NCI-H1694 treated with DMSO at 0.1 percent for 48 hours (cell line): ENCODE measurements at regions not wholly inside any gene's neighbourhood (a gene's known extent, or its start where the extent isn't known, plus 50 kb on each side); places are given as distances from the start of the nearest gene placed in this dataset.
"Not testable (repeated sequence)": the region's sequence is repeated elsewhere in the genome, so short reads cannot be mapped to it uniquely, and the experiment has no call there.

ENCODE experiments used
- DNase-seq: peaks from one replicate; lab custom pipeline; 2025; lab: John Stamatoyannopoulos, UW

DNA sequence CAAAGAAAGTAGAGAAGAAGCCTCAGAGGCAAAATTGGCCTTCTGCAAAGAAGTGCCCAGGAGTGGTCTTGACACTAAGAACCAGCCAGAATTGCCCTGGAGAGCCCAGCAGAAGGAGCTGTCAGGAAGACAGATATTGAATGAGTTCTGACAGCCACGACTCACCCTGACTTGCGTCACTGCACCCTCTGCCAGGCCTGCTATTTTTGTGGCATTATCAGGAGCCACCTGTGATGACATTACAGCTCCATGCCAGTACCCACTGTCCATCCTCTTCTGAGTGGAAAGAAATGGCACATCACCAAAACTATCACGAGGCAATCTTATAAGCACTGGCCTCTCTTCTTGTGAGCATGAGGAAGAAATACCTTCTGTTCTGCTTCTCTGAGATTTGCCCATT is 67.7 kb downstream of the SMIM20 start:
- no peak for DNase-seq

- DNase-seq: no peak
These were observed 68.9 kb downstream of the SMIM20 start for GRCh38 chr4:25982962-25983361.

GRCh38 chr4:25984266-25984665 is 70.2 kb downstream of the SMIM20 start:
- DNase-seq: no peak

DNA sequence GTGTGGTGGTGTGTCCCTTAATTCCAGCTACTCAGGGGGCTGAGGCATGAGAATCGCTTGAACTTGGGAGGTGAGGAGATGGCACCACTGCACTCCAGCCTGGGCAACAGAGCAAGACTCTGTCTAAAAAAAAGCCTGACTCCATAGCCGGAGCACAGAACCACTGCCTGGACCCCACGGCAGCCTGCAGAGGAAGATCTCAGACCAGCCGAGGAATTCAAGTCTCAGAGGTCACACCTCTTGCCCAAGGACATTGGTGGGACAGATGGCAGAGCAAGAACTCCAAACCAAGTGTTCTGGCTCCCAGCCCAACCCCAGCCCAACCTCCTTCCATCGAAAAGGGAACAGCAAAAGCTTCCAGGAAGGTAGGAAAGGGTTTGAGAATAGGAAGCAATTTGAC is 70.8 kb downstream of the SMIM20 start:
- DNase-seq: no peak

GRCh38 chr4:25986807-25987206 is 72.8 kb downstream of the SMIM20 start:
- no peak for DNase-seq

GRCh38 chr4:25991340-25991739 is 77.3 kb downstream of the SMIM20 start:
- DNase-seq: no peak

- no peak for DNase-seq
These were observed 79.6 kb downstream of the SMIM20 start for GRCh38 chr4:25993395-25994185.

DNA sequence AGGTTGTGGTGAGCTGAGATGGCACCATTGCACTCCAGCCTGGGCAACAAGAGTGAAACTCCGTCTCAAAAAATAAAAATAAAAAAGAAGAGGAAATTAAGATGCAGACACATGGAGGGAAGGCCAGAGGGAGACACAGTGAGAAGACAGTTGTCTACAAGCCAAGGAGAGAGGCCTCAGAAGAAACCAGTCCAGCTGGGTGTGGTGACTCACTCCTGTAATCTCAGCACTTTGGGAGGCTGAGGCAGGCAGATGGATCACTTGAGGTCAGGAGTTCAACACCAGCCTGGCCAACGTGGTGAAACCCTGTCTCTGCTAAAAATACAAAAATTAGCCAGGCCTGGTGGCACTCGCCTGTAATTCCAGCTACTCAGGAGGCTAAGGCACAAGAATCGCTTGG is 80.6 kb downstream of the SMIM20 start:
- DNase-seq: not testable (repeated sequence)

DNA sequence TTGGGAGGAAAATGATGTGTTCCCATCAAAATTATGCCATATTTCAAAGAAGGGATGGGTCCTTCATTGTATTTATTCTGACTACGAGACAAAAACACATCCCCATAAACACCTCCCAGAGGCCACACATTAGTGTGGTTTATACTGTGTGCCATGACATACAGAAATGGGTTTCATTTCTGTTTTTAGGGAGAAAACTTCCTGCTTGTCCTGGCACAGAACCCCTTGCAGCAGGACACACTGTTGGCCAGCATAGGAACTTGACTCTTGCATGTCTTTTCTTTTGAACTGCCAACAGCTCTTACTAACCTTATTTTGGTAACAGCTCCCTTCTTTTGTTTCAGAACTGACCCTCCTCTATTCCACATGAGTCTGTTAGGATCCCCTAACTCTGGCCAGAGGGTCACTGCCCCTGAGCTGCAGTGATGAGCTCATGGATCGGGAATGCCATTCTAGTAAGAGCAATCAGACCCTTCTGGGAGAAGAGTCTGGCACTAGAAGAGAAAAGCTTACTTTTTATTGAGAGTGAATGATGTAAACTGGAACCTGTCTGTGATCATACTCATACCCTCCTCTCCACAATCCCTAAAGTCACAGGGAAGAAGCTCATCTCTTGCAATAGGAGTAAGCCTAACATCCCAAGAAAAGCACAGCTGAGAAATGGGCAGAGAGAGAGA is 86.4 kb downstream of the SMIM20 start:
- DNase-seq: no peak

DNA sequence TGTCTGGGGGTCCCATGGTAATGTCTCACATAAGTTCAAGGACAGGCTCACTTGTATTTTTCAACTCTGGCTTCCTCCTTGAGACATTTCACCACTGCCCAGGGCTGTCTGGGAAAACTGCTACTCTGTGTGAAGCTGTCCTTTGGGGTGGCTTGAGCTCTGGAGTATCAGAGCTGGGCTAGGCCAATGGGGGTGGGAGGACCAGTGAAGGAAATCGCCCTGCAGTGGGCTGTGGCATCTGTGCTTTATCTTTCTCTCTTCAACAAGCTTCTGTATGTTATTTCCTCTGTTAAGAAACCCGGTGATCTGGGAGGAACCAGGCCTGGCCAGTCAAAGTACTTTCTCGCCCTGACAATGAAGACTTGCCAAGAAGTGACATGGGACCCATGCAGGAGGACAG is 87.4 kb downstream of the SMIM20 start:
- no peak for DNase-seq

DNA sequence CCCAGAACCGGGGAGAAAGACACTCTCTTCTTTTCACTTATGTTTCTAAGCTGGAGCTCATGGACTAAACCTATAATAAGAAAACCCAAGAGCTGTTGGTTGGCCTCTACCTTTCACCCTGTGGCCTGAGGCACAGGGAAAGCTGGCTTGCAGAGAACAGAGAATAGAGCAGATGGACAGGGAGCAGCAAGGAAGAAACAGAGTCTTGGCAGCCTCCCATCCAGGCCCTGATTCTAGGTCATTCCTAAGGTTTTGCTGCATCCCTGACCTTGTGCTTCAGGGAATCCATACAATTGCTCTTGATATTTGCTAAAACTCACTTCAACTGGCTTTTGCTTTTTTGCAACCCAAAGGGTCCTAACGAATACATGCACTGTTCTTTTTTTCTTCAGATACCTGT is 87.8 kb downstream of the SMIM20 start:
- DNase-seq: no peak

GRCh38 chr4:26003056-26003455 is 89.0 kb downstream of the SMIM20 start:
- DNase-seq: no peak

- DNase-seq: no peak
These were observed 90.3 kb downstream of the SMIM20 start for GRCh38 chr4:26004290-26004689.

DNA sequence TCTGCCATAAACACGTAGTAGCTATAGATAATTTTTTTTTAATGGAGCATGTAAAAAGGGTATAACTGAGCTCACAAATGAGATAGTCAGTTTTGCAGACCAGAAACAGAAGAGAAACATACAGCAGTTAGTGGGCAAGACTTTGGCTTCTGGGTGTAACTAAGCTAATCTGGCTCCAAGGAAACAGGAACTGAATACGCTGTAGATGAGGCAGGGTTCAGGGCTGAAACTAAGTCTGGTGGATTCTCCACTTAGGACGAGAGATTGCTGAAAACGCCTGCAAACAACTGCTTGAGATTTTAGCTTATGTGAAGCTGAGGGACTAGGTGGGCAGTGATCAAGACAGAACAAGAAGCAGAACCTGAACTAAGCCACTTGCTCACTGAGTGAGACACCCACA is 91.7 kb downstream of the SMIM20 start:
- no peak for DNase-seq

GRCh38 chr4:26008737-26009136 is 94.7 kb downstream of the SMIM20 start:
- DNase-seq: no peak

DNA sequence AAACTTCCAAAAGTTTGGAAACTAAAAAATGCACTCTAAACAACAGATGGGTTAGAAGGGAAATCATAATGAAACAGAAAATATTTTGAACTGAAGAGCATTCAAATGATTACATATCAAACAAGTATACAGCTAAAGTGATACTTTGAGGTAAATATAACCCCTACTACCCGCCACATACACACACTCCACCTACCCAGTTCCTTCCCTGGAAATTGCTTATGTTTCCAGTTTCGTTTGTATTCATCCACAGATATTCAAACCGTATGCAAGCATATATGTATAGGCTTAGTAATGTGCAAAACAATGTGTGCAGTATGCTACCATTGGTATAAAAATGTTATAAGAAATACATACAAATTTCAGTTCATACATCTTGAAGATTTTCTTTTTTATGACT is 95.5 kb downstream of the SMIM20 start:
- DNase-seq: no peak

DNA sequence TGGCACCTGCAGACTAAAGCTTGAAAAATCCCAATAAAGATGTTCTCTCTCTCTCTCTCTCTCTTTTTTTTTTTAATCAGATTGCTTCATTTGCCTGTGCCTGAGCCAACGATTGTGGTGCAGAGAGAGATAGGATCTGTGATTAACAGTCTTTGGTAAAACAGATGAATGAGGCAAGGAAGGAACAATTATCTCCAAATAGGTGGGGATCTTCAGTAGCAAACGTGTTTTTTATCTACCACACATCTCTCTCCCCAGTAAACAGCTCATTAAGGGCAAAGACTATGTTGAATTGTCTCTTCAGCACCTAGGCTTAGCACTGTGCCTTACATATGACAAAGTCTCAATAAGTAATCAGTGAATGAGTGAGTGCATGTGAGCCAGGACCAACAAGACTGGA is 96.3 kb downstream of the SMIM20 start:
- no peak for DNase-seq

- no peak for DNase-seq
These were observed 99.6 kb downstream of the SMIM20 start for GRCh38 chr4:26013629-26014028.

GRCh38 chr4:26015133-26015651 is 101.2 kb downstream of the SMIM20 start:
- DNase-seq: no peak

- DNase-seq: no peak
These were observed 101.9 kb downstream of the SMIM20 start for GRCh38 chr4:26015906-26016305.

GRCh38 chr4:26017531-26017930 is 103.5 kb downstream of the SMIM20 start:
- DNase-seq: no peak

- DNase-seq: not testable (repeated sequence)
These were observed 104.1 kb downstream of the SMIM20 start for GRCh38 chr4:26017961-26018700.
